Activated T-cell treated with anti-CD3 and anti-CD28 coated beads, Interleukin-2, amount 50 U/mL, for 24 hours (primary cell): ENCODE measurements at regions not wholly inside any gene's neighbourhood (a gene's known extent, or its start where the extent isn't known, plus 50 kb on each side); places are given as distances from the start of the nearest gene placed in this dataset.
"Not testable (repeated sequence)": the region's sequence is repeated elsewhere in the genome, so short reads cannot be mapped to it uniquely, and the experiment has no call there.

Experiments used
- DNase-seq: peaks from one replicate; pipeline ENCODE4 v3.0.0-alpha.2; 2020
- H3K27ac Mint-ChIP-seq: 2 replicates; pipeline ENCODE4 v1.8.0; 2020; ENCODE audit warnings: mild to moderate bottlenecking, mixed read lengths
- H3K27me3 Mint-ChIP-seq: 2 replicates; pipeline ENCODE4 v1.8.0; 2020; ENCODE audit warnings: mixed read lengths
- H3K36me3 Mint-ChIP-seq: 2 replicates; pipeline ENCODE4 v1.8.0; 2020; ENCODE audit warnings: low read depth, mixed read lengths
- H3K4me1 Mint-ChIP-seq: 2 replicates; pipeline ENCODE4 v1.8.0; 2020; ENCODE audit warnings: low read depth, mixed read lengths
- H3K4me3 Mint-ChIP-seq: 2 replicates; pipeline ENCODE4 v1.8.0; 2020; ENCODE audit warnings: mild to moderate bottlenecking, moderate library complexity, mixed read lengths
- H3K9me3 Mint-ChIP-seq: 2 replicates; pipeline ENCODE4 v1.8.0; 2020; ENCODE audit warnings: mixed read lengths

- Mint-ChIP-seq H3K9me3 (no peaks in the 10 kb centered on the region), H3K36me3 (no peaks in the 10 kb centered on the region), H3K27ac (no peak overlapping the region)
Measured at GRCh38 chr15:44836094-44836493, 99.8 kb downstream of the TRIM69 start.

GRCh38 chr15:44838929-44839328 is 102.6 kb downstream of the TRIM69 start:
- not testable (repeated sequence) for H3K4me1 Mint-ChIP-seq, H3K27me3 Mint-ChIP-seq, H3K9me3 Mint-ChIP-seq, H3K36me3 Mint-ChIP-seq, DNase-seq, H3K4me3 Mint-ChIP-seq, H3K27ac Mint-ChIP-seq

More at GRCh38 chr15:44836094-44836493, 99.8 kb downstream of the TRIM69 start:
- Mint-ChIP-seq H3K4me3 (no peak overlapping the region), H3K4me1 (peaks cover 14% of the 10 kb centered on the region), H3K27me3 (no peaks in the 10 kb centered on the region)
- no peak for DNase-seq

DNA sequence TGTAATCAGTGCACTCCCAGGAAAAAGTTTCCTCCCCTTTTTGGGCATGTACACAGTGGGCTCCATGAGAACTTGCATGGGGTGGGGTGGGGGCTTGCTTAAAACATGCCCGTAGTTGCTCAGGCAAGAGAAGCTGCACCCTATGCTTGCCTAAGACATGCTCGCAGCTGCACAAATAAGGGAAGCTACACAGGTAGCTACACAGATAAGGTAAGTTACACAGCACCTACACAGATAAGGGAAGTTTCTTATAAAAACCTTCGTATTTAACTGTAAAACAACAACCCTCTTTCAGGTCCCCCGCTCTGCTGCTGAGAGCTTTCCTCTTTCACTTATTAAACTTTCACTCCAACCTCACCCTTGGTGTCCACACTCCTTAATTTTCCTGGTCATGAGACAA is 105.4 kb downstream of the TRIM69 start:
- not testable (repeated sequence) for H3K36me3 Mint-ChIP-seq, H3K4me1 Mint-ChIP-seq, H3K9me3 Mint-ChIP-seq, H3K27me3 Mint-ChIP-seq, H3K27ac Mint-ChIP-seq, DNase-seq, H3K4me3 Mint-ChIP-seq

- H3K4me3 Mint-ChIP-seq, result not testable (repeated sequence)
Measured at GRCh38 chr15:44842883-44843282, 106.6 kb downstream of the TRIM69 start.

DNA sequence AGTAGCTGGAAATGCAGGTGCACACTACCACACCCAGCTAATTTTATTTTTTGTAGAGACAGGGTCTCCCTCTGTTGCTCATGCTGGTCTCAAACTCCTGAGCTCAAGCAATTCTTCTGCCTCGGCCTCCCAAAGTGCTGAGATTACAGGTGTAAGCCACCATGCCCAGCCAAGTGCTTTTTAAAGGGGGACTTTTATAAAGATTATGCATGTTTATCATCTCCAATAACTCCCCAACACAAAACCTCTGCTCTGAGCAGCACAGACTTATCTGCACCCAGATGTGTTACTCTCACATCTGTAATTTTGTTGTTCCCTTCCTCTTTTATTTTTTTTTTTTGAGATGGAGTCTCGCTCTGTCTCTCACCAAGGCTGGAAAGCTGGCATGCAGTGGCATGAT is 108.6 kb downstream of the TRIM69 start:
- H3K27me3 Mint-ChIP-seq, H3K27ac Mint-ChIP-seq, H3K36me3 Mint-ChIP-seq, H3K4me1 Mint-ChIP-seq, DNase-seq, H3K4me3 Mint-ChIP-seq, H3K9me3 Mint-ChIP-seq: not testable (repeated sequence)

More at GRCh38 chr15:44842883-44843282, 106.6 kb downstream of the TRIM69 start:
- H3K27ac Mint-ChIP-seq, H3K4me1 Mint-ChIP-seq, DNase-seq, H3K9me3 Mint-ChIP-seq, H3K27me3 Mint-ChIP-seq, H3K36me3 Mint-ChIP-seq: not testable (repeated sequence)

DNA sequence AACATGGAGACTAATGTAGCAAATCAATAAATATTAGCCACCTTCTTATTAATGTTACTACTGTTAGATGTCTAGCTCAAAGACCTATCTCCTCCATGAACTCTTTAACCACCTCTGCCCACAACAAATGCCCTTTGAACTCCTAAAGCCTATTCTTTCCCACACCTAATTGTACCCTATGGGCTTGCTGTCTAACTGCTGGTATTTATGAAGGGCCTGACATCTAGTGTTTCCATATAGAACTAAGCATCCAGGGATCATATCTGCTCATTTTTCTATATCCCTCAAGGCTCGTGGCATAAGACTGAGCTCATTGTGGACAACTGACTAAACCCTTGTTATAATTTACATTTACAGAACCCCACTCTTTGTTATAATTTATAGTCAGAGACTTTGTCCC is 109.8 kb downstream of the TRIM69 start:
- H3K4me1 Mint-ChIP-seq, H3K27ac Mint-ChIP-seq, H3K4me3 Mint-ChIP-seq, H3K36me3 Mint-ChIP-seq, DNase-seq, H3K27me3 Mint-ChIP-seq, H3K9me3 Mint-ChIP-seq: not testable (repeated sequence)

GRCh38 chr15:44847555-44847954 is 108.9 kb upstream of the TERB2 start:
- H3K27me3 Mint-ChIP-seq, H3K9me3 Mint-ChIP-seq, H3K27ac Mint-ChIP-seq, H3K4me3 Mint-ChIP-seq, H3K4me1 Mint-ChIP-seq, DNase-seq, H3K36me3 Mint-ChIP-seq: not testable (repeated sequence)

DNA sequence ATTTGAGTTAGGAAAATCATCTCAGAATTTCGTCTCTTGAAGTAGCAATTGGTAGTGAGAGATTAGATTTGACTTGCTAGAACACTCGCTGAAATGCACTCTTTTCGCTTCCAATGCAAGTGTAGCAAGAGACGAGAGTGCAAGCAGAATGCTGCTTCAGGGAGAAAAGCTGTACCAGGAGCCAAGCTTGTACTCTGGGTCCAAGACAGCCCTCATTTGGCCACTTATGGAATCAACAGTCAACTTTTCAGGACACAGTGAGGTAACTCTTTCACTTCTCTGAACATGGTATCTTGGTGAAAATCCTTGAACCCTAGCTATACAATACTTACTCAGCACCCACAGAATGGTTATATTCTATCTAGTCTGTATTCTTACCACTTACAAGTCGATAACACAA is 107.6 kb upstream of the TERB2 start:
- H3K9me3 Mint-ChIP-seq, H3K4me3 Mint-ChIP-seq, H3K27me3 Mint-ChIP-seq, DNase-seq, H3K4me1 Mint-ChIP-seq, H3K36me3 Mint-ChIP-seq, H3K27ac Mint-ChIP-seq: not testable (repeated sequence)

DNA sequence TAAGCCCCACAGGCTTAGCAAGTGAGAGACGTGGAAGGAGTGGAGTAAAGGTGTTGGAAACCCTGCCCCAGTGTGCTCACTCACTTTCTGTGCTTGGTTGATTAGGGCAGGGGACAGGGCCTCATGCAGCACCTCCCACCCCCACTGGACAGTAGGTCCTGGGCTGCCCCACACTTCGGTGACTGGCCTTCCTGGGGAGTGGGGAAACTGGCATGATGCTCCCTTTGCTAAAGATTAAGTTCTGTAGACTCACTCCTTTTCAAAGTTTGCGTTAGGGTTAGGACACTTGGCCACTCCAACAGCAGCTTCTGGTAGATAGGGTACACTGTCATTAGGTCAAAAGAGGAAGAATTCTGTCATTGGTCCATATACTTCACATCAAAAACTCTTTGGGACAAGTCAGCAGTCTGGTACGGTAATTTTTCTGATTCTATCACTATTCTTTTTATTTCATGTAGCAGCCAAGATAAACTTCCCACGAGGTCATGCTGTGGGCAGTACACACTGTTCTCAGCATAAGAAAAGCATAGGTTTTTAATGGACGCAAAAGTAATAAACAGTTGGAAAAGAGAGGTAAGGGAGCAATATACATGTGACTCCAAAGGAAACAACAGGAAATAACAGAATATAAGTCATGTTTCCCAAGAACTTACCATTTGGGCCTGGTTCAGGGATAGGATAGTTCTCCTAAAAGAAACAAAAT is 106.6 kb upstream of the TERB2 start:
- not testable (repeated sequence) for H3K9me3 Mint-ChIP-seq, H3K4me3 Mint-ChIP-seq, DNase-seq, H3K27ac Mint-ChIP-seq, H3K4me1 Mint-ChIP-seq, H3K27me3 Mint-ChIP-seq, H3K36me3 Mint-ChIP-seq

DNA sequence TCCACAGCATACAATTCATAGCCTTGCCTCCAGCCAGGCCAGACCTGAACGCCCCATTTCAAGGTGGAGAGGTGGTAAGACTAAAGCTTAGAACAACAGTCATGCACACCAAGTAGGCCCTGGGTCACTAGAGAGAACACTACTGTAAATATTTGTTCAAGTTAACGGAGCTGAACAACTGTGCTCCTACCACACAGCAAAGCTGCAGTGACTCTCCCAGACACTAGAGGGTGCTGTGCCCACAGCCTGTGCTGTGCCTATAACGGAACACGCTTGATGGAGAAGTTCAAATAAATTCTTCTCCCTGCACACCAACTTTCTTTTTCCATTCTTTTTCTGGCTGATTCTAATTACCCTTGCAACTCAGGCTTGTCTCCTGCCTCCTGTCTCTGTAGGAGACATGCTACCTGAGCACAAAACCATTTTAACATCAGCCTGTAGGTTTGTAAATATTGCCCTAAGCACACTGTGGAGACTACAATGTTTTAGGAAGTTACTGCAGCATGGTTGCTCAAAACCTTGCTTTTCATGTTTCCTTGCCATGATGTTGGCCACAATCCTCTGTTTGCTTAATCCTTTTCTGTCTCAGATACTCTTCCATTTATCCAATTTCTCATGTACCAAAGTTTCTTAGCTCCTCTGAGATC is 103.1 kb upstream of the TERB2 start:
- not testable (repeated sequence) for H3K4me3 Mint-ChIP-seq, H3K27ac Mint-ChIP-seq, H3K36me3 Mint-ChIP-seq, H3K27me3 Mint-ChIP-seq, H3K9me3 Mint-ChIP-seq, H3K4me1 Mint-ChIP-seq
- DNase-seq, result peak; percentile 78

DNA sequence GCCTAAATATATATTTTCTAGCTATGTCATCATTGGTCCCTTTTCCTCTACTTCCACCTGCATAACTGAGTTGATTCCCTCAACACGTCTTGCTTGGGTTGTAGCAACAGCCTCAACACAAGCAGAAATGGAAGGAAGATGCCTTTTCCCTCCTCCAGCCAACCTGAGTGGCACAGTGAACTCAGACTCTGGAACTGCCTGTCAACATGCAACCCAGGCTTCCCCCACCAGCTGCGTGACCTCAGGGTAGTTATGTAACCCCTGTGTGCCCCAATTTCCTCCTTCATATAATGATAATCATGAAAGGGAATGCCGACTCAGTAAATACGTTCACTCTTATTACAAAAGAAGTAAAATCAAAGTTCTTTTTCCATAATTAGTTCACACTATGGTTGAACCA is 101.8 kb upstream of the TERB2 start:
- H3K9me3 Mint-ChIP-seq, DNase-seq, H3K4me1 Mint-ChIP-seq, H3K27ac Mint-ChIP-seq, H3K27me3 Mint-ChIP-seq, H3K4me3 Mint-ChIP-seq, H3K36me3 Mint-ChIP-seq: not testable (repeated sequence)

- H3K4me3 Mint-ChIP-seq, H3K9me3 Mint-ChIP-seq, H3K27ac Mint-ChIP-seq, DNase-seq, H3K36me3 Mint-ChIP-seq, H3K27me3 Mint-ChIP-seq, H3K4me1 Mint-ChIP-seq: not testable (repeated sequence)
Measured at GRCh38 chr15:44856284-44856683, 100.2 kb upstream of the TERB2 start.

GRCh38 chr15:44857164-44857710 is 99.2 kb upstream of the TERB2 start:
- not testable (repeated sequence) for DNase-seq, H3K36me3 Mint-ChIP-seq, H3K27ac Mint-ChIP-seq, H3K9me3 Mint-ChIP-seq, H3K4me1 Mint-ChIP-seq, H3K27me3 Mint-ChIP-seq, H3K4me3 Mint-ChIP-seq

DNA sequence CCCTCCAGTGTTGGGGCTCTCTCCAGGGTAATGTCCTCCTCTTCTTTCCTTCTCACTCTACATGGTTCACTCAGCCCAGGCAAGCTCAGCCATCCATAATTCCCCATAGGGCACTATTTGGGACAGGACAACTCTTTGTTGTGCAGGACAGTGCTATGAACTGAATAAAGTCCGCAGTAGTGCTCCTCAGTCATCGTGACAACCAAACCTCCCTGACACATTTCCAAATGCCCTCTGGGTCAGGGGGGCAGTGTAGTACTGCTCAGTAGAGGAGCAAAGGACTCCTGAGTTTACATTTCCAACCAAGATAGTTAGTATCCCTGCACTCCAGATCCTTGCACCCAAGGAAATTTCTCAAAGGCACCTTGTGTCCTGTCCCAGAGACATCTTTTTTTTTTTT is 97.4 kb upstream of the TERB2 start:
- not testable (repeated sequence) for H3K36me3 Mint-ChIP-seq, H3K4me1 Mint-ChIP-seq, H3K27me3 Mint-ChIP-seq, DNase-seq, H3K4me3 Mint-ChIP-seq, H3K27ac Mint-ChIP-seq, H3K9me3 Mint-ChIP-seq

GRCh38 chr15:44860168-44860567 is 96.3 kb upstream of the TERB2 start:
- H3K36me3 Mint-ChIP-seq, H3K4me3 Mint-ChIP-seq, H3K27ac Mint-ChIP-seq, H3K9me3 Mint-ChIP-seq, H3K27me3 Mint-ChIP-seq, H3K4me1 Mint-ChIP-seq, DNase-seq: not testable (repeated sequence)
